Effector CD4-positive, alpha-beta T cell (primary cell): ENCODE measurements at regions not wholly inside any gene's neighbourhood (a gene's known extent, or its start where the extent isn't known, plus 50 kb on each side); places are given as distances from the start of the nearest gene placed in this dataset.

Experiments
- DNase-seq: peaks from one replicate; pipeline ENCODE4 v3.0.0-alpha.2; 2020

GRCh38 chr18:47458483-47458882 is 207.0 kb upstream of the SKOR2 start:
- DNase-seq = no peak

GRCh38 chr18:47457614-47458013 is 206.2 kb upstream of the SKOR2 start:
- no peak for DNase-seq

GRCh38 chr18:47453038-47453437 is 201.6 kb upstream of the SKOR2 start:
- DNase-seq = no peak

GRCh38 chr18:47448956-47449355 is 197.5 kb upstream of the SKOR2 start:
- no peak for DNase-seq

GRCh38 chr18:47441914-47442313 is 190.5 kb upstream of the SKOR2 start:
- no peak for DNase-seq

- no peak for DNase-seq
These were observed 186.5 kb upstream of the SKOR2 start for GRCh38 chr18:47438001-47438400.

GRCh38 chr18:47436871-47437270 is 185.4 kb upstream of the SKOR2 start:
- no peak for DNase-seq

GRCh38 chr18:47434214-47434746 is 182.8 kb upstream of the SKOR2 start:
- DNase-seq = no peak

- no peak for DNase-seq
These were observed 176.6 kb upstream of the SKOR2 start for GRCh38 chr18:47427923-47428637.

- DNase-seq = no peak
These were observed 175.6 kb upstream of the SKOR2 start for GRCh38 chr18:47427072-47427471.

- DNase-seq = no peak
These were observed 173.9 kb upstream of the SKOR2 start for GRCh38 chr18:47425365-47425764.

GRCh38 chr18:47422524-47422923 is 171.1 kb upstream of the SKOR2 start:
- DNase-seq = no peak

GRCh38 chr18:47420130-47420529 is 168.7 kb upstream of the SKOR2 start:
- DNase-seq = no peak

GRCh38 chr18:47418746-47419145 is 167.3 kb upstream of the SKOR2 start:
- DNase-seq = no peak

- DNase-seq = no peak
These were observed 166.3 kb upstream of the SKOR2 start for GRCh38 chr18:47417807-47418206.

- DNase-seq = no peak
These were observed 164.4 kb upstream of the SKOR2 start for GRCh38 chr18:47415881-47416280.

GRCh38 chr18:47413327-47413726 is 161.9 kb upstream of the SKOR2 start:
- DNase-seq = no peak

- no peak for DNase-seq
These were observed 161.5 kb upstream of the SKOR2 start for GRCh38 chr18:47412924-47413323.

- DNase-seq = no peak
These were observed 159.7 kb upstream of the SKOR2 start for GRCh38 chr18:47411159-47411558.

GRCh38 chr18:47410139-47410538 is 158.7 kb upstream of the SKOR2 start:
- DNase-seq = no peak

- DNase-seq = no peak
These were observed 158.1 kb upstream of the SKOR2 start for GRCh38 chr18:47409519-47409918.

GRCh38 chr18:47407736-47408135 is 156.3 kb upstream of the SKOR2 start:
- no peak for DNase-seq

- DNase-seq = no peak
These were observed 153.4 kb upstream of the SKOR2 start for GRCh38 chr18:47404845-47405244.

GRCh38 chr18:47403949-47404348 is 152.5 kb upstream of the SKOR2 start:
- no peak for DNase-seq

- no peak for DNase-seq
These were observed 151.9 kb upstream of the SKOR2 start for GRCh38 chr18:47403317-47403716.
